ENCODE measurements at regions not wholly inside any gene's neighbourhood (a gene's known extent, or its start where the extent isn't known, plus 50 kb on each side); places are given as distances from the start of the nearest gene placed in this dataset.
"Not testable (repeated sequence)": the region's sequence is repeated elsewhere in the genome, so short reads cannot be mapped to it uniquely, and the experiment has no call there.

- not testable (repeated sequence) for TF ChIP-seq CTCF (IDR thresholded peaks at IDR 0.05); POLR2AphosphoS5 (IDR thresholded peaks at IDR 0.05); EP300 (IDR thresholded peaks at IDR 0.05; ENCODE audit: low read depth); POLR2A (IDR thresholded peaks at IDR 0.05)
Measured at GRCh38 chr15:29644361-29644760, 177.9 kb downstream of the TJP1 start.
